GM21367 (cell line): ENCODE measurements at regions not wholly inside any gene's neighbourhood (a gene's known extent, or its start where the extent isn't known, plus 50 kb on each side); places are given as distances from the start of the nearest gene placed in this dataset.

ENCODE experiments used
- ATAC-seq: cut with Tn5 transposase; IDR thresholded peaks from one replicate; pipeline ENCODE4 v1.9.1; 2021; ENCODE audit not compliant: unreplicated experiment

- ATAC-seq = no peak
These were observed 67.1 kb upstream of the CLINT1 start for GRCh38 chr5:157925786-157926671.

- ATAC-seq = no peak
These were observed 66.2 kb upstream of the CLINT1 start for GRCh38 chr5:157924931-157925729.

- ATAC-seq = no peak
These were observed 65.5 kb upstream of the CLINT1 start for GRCh38 chr5:157924490-157924889.

GRCh38 chr5:157923765-157924164, 64.8 kb upstream of the CLINT1 start:
- no peak for ATAC-seq

- ATAC-seq = no peak
These were observed 63.1 kb upstream of the CLINT1 start for GRCh38 chr5:157922026-157922425.

- no peak for ATAC-seq
These were observed 61.9 kb upstream of the CLINT1 start for GRCh38 chr5:157920828-157921170.

- ATAC-seq = no peak
These were observed 60.1 kb upstream of the CLINT1 start for GRCh38 chr5:157918811-157919742.

- peak; percentile 60 for ATAC-seq
These were observed 59.2 kb upstream of the CLINT1 start for GRCh38 chr5:157917899-157918809.

- ATAC-seq = no peak
These were observed 58.5 kb upstream of the CLINT1 start for GRCh38 chr5:157917491-157917890.

- ATAC-seq = no peak
These were observed 56.7 kb upstream of the CLINT1 start for GRCh38 chr5:157915638-157916037.

- ATAC-seq = no peak
These were observed 55.3 kb upstream of the CLINT1 start for GRCh38 chr5:157914151-157914788.

GRCh38 chr5:157913575-157913974, 54.6 kb upstream of the CLINT1 start:
- ATAC-seq = no peak

GRCh38 chr5:157912621-157913325, 53.8 kb upstream of the CLINT1 start:
- ATAC-seq = peak; percentile 95

- ATAC-seq = no peak
These were observed 52.6 kb upstream of the CLINT1 start for GRCh38 chr5:157911568-157911967.
